Uterus (tissue), 2 donors: ENCODE measurements at regions not wholly inside any gene's neighbourhood (a gene's known extent, or its start where the extent isn't known, plus 50 kb on each side); places are given as distances from the start of the nearest gene placed in this dataset.

Experiments
- POLR2A ChIP-seq, 2 donors: fragments of 450-650 bp; IDR thresholded peaks; one replicate each; pipeline ENCODE4 v1.6.1; 2016; ENCODE audit warnings: antibody characterized with exemption in 2 of 2, mild to moderate bottlenecking in 1 of 2, moderate library complexity in 1 of 2
- TF ChIP-seq, protein P1 (sequence below), 4 experiments: fragments of 200-600 bp in 2 of 4; fragments of 450-650 bp in 2 of 4; sonication (generic) in 2 of 4; IDR thresholded peaks; one replicate each; pipeline ENCODE4 v1.5.1; 2016 to 2019; ENCODE audit warnings: antibody characterized with exemption in 4 of 4, mild to moderate bottlenecking in 2 of 4, moderate library complexity in 1 of 4

- TF ChIP-seq, protein P1, sequence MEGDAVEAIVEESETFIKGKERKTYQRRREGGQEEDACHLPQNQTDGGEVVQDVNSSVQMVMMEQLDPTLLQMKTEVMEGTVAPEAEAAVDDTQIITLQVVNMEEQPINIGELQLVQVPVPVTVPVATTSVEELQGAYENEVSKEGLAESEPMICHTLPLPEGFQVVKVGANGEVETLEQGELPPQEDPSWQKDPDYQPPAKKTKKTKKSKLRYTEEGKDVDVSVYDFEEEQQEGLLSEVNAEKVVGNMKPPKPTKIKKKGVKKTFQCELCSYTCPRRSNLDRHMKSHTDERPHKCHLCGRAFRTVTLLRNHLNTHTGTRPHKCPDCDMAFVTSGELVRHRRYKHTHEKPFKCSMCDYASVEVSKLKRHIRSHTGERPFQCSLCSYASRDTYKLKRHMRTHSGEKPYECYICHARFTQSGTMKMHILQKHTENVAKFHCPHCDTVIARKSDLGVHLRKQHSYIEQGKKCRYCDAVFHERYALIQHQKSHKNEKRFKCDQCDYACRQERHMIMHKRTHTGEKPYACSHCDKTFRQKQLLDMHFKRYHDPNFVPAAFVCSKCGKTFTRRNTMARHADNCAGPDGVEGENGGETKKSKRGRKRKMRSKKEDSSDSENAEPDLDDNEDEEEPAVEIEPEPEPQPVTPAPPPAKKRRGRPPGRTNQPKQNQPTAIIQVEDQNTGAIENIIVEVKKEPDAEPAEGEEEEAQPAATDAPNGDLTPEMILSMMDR (IDR thresholded peaks at IDR 0.05), result no peak
- TF ChIP-seq POLR2A (IDR thresholded peaks at IDR 0.05), result no peak
Measured at GRCh38 chr5:28388428-28388827, 1350.0 kb upstream of the CDH9 start.
